ENCODE measurements at regions not wholly inside any gene's neighbourhood (a gene's known extent, or its start where the extent isn't known, plus 50 kb on each side); places are given as distances from the start of the nearest gene placed in this dataset.

GRCh38 chr16:13672196-13672595 is 247.8 kb upstream of the ERCC4 start:
- H3K4ac ChIP-seq (ENCODE audit: low read depth, low read length) = no peak overlapping the region
- no peak overlapping the region for H3T11ph ChIP-seq (ENCODE audit: low read length)
- H2BK120ac ChIP-seq (ENCODE audit: low read depth, low read length, poor library complexity, severe bottlenecking) = no peak overlapping the region
- WGBS (ENCODE audit: extremely low coverage, insufficient read length, low lambda C conversion rate) = no CpG with 5 or more reads among the region's 3 CpGs
- H2AK5ac ChIP-seq (ENCODE audit: insufficient read length, low read length) = no peak overlapping the region
- no peak overlapping the region for H3K9ac ChIP-seq (ENCODE audit: extremely low read depth, insufficient read length, low read length)
- no peaks in the 10 kb centered on the region for H3K27me3 ChIP-seq (ENCODE audit: insufficient read depth, low read length)
- no peaks in the 10 kb centered on the region for H4K20me1 ChIP-seq (ENCODE audit: control insufficient read depth, insufficient read depth, insufficient read length)
- Mint-ChIP-seq H3K4me3 (no peak overlapping the region), H3K27me3 (ENCODE audit: low read depth) (no peaks in the 10 kb centered on the region; the same call in 1 of the 2 replicates), H3K36me3 (ENCODE audit: insufficient read depth in 1 of 3, low read depth in 3 of 3) (peaks cover 0 to 5% (median 0%) of the 10 kb centered on the region in 3 experiments; a peak in 3 of 7 replicates), H3K9me3 (peaks cover 0 to 4% of the 10 kb centered on the region in 2 experiments; a peak in 2 of 5 replicates), H3K27ac (no peak overlapping the region), H3K4me1 (peaks cover 6 to 8% of the 10 kb centered on the region in 2 experiments)
- no peak overlapping the region for H3K4me2 ChIP-seq (ENCODE audit: insufficient read depth, insufficient read length, low read length)
- no peaks in the 10 kb centered on the region for H3K79me2 ChIP-seq (ENCODE audit: insufficient read depth, low read length)
- no peaks in the 10 kb centered on the region for H3K79me1 ChIP-seq (ENCODE audit: insufficient read depth, low read depth, low read length, poor library complexity, severe bottlenecking)
- no peak overlapping the region for H4K91ac ChIP-seq (ENCODE audit: insufficient read length, low read depth, low read length)
- no peak overlapping the region for H2AFZ ChIP-seq (ENCODE audit: low read length)
- no peak overlapping the region for H4K5ac ChIP-seq (ENCODE audit: insufficient read length, low read depth, low read length)
- no peak overlapping the region for H3K23ac ChIP-seq (ENCODE audit: insufficient read length, low read depth, low read length)
- H3K4me1 ChIP-seq (ENCODE audit: insufficient read depth, low read length) = no peaks in the 10 kb centered on the region
- no peaks in the 10 kb centered on the region for H3K9me3 ChIP-seq (ENCODE audit: control insufficient read depth, low read depth, low read length)
- no peak overlapping the region for H2BK5ac ChIP-seq (ENCODE audit: insufficient read length, low read length)
- TF ChIP-seq, protein P1, sequence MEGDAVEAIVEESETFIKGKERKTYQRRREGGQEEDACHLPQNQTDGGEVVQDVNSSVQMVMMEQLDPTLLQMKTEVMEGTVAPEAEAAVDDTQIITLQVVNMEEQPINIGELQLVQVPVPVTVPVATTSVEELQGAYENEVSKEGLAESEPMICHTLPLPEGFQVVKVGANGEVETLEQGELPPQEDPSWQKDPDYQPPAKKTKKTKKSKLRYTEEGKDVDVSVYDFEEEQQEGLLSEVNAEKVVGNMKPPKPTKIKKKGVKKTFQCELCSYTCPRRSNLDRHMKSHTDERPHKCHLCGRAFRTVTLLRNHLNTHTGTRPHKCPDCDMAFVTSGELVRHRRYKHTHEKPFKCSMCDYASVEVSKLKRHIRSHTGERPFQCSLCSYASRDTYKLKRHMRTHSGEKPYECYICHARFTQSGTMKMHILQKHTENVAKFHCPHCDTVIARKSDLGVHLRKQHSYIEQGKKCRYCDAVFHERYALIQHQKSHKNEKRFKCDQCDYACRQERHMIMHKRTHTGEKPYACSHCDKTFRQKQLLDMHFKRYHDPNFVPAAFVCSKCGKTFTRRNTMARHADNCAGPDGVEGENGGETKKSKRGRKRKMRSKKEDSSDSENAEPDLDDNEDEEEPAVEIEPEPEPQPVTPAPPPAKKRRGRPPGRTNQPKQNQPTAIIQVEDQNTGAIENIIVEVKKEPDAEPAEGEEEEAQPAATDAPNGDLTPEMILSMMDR (conservative IDR thresholded peaks at IDR 0.05) = no peak
- H3K18ac ChIP-seq (ENCODE audit: insufficient read length, low read depth, low read length) = no peak overlapping the region
- no peak for DNase-seq
- H3K14ac ChIP-seq (ENCODE audit: insufficient read depth, low read length) = no peak overlapping the region
- no peak overlapping the region for H3K27ac ChIP-seq (ENCODE audit: insufficient read length, low read depth, low read length)
- H3K56ac ChIP-seq (ENCODE audit: insufficient read length, low read depth, low read length) = no peak overlapping the region
- H4K8ac ChIP-seq (replicated peaks; ENCODE audit: insufficient read length, low read depth, low read length) = no peak overlapping the region
- no peak overlapping the region for H2BK15ac ChIP-seq (ENCODE audit: low read depth, low read length)
- H2BK20ac ChIP-seq (ENCODE audit: low read depth, low read length, poor library complexity, severe bottlenecking) = no peak overlapping the region
- no peaks in the 10 kb centered on the region for H3K23me2 ChIP-seq (ENCODE audit: insufficient read length, low read depth, low read length, poor library complexity, severe bottlenecking)
- H2BK12ac ChIP-seq (ENCODE audit: insufficient read length, low read depth, low read length) = no peak overlapping the region
